ENCODE measurements at regions not wholly inside any gene's neighbourhood (a gene's known extent, or its start where the extent isn't known, plus 50 kb on each side); places are given as distances from the start of the nearest gene placed in this dataset.

DNA sequence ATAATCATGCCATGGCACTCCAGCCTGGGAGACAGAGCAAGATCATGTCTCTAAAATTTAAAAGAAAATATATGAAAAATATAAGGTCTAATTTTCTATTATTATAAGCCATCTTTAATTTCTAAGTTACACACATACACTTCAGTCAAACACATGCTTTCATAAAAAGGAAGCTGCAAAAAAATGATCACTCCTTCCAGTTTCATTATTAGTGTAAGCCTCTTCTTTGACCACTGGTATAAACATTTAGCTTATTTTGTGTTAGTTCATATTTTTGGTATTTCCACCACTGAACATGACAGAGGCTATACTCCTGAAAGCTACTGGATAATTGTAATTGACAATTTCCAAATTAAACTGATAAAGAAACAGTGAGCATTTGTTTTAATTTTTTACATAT is 163.3 kb upstream of the USP38 start:
- TF ChIP-seq FOXK2 (IDR thresholded peaks at IDR 0.05) (no peak), POLR2A (IDR thresholded peaks at IDR 0.05; ENCODE audit: low read depth, low read length) (no peak)
- TF ChIP-seq, protein P1, sequence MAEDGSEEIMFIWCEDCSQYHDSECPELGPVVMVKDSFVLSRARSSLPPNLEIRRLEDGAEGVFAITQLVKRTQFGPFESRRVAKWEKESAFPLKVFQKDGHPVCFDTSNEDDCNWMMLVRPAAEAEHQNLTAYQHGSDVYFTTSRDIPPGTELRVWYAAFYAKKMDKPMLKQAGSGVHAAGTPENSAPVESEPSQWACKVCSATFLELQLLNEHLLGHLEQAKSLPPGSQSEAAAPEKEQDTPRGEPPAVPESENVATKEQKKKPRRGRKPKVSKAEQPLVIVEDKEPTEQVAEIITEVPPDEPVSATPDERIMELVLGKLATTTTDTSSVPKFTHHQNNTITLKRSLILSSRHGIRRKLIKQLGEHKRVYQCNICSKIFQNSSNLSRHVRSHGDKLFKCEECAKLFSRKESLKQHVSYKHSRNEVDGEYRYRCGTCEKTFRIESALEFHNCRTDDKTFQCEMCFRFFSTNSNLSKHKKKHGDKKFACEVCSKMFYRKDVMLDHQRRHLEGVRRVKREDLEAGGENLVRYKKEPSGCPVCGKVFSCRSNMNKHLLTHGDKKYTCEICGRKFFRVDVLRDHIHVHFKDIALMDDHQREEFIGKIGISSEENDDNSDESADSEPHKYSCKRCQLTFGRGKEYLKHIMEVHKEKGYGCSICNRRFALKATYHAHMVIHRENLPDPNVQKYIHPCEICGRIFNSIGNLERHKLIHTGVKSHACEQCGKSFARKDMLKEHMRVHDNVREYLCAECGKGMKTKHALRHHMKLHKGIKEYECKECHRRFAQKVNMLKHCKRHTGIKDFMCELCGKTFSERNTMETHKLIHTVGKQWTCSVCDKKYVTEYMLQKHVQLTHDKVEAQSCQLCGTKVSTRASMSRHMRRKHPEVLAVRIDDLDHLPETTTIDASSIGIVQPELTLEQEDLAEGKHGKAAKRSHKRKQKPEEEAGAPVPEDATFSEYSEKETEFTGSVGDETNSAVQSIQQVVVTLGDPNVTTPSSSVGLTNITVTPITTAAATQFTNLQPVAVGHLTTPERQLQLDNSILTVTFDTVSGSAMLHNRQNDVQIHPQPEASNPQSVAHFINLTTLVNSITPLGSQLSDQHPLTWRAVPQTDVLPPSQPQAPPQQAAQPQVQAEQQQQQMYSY (CRISPR knock-in tag; IDR thresholded peaks at IDR 0.05) = no peak
- TF ChIP-seq, protein P2, sequence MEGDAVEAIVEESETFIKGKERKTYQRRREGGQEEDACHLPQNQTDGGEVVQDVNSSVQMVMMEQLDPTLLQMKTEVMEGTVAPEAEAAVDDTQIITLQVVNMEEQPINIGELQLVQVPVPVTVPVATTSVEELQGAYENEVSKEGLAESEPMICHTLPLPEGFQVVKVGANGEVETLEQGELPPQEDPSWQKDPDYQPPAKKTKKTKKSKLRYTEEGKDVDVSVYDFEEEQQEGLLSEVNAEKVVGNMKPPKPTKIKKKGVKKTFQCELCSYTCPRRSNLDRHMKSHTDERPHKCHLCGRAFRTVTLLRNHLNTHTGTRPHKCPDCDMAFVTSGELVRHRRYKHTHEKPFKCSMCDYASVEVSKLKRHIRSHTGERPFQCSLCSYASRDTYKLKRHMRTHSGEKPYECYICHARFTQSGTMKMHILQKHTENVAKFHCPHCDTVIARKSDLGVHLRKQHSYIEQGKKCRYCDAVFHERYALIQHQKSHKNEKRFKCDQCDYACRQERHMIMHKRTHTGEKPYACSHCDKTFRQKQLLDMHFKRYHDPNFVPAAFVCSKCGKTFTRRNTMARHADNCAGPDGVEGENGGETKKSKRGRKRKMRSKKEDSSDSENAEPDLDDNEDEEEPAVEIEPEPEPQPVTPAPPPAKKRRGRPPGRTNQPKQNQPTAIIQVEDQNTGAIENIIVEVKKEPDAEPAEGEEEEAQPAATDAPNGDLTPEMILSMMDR (IDR thresholded peaks at IDR 0.05 in 2 of 3, conservative IDR thresholded peaks at IDR 0.05 in 1 of 3; ENCODE audit: control insufficient read depth in 2 of 3, extremely low read depth in 1 of 3, insufficient read depth in 1 of 3, low read depth in 3 of 3, low read length in 3 of 3) = no peak
- TF ChIP-seq, protein P3, sequence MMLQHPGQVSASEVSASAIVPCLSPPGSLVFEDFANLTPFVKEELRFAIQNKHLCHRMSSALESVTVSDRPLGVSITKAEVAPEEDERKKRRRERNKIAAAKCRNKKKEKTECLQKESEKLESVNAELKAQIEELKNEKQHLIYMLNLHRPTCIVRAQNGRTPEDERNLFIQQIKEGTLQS (IDR thresholded peaks at IDR 0.05; ENCODE audit: borderline replicate concordance, extremely low read depth, low read depth, low read length) = no peak
- TF ChIP-seq, protein P4, sequence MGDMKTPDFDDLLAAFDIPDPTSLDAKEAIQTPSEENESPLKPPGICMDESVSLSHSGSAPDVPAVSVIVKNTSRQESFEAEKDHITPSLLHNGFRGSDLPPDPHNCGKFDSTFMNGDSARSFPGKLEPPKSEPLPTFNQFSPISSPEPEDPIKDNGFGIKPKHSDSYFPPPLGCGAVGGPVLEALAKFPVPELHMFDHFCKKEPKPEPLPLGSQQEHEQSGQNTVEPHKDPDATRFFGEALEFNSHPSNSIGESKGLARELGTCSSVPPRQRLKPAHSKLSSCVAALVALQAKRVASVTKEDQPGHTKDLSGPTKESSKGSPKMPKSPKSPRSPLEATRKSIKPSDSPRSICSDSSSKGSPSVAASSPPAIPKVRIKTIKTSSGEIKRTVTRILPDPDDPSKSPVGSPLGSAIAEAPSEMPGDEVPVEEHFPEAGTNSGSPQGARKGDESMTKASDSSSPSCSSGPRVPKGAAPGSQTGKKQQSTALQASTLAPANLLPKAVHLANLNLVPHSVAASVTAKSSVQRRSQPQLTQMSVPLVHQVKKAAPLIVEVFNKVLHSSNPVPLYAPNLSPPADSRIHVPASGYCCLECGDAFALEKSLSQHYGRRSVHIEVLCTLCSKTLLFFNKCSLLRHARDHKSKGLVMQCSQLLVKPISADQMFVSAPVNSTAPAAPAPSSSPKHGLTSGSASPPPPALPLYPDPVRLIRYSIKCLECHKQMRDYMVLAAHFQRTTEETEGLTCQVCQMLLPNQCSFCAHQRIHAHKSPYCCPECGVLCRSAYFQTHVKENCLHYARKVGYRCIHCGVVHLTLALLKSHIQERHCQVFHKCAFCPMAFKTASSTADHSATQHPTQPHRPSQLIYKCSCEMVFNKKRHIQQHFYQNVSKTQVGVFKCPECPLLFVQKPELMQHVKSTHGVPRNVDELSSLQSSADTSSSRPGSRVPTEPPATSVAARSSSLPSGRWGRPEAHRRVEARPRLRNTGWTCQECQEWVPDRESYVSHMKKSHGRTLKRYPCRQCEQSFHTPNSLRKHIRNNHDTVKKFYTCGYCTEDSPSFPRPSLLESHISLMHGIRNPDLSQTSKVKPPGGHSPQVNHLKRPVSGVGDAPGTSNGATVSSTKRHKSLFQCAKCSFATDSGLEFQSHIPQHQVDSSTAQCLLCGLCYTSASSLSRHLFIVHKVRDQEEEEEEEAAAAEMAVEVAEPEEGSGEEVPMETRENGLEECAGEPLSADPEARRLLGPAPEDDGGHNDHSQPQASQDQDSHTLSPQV (IDR thresholded peaks at IDR 0.05) = no peak
- TF ChIP-seq, protein P5, sequence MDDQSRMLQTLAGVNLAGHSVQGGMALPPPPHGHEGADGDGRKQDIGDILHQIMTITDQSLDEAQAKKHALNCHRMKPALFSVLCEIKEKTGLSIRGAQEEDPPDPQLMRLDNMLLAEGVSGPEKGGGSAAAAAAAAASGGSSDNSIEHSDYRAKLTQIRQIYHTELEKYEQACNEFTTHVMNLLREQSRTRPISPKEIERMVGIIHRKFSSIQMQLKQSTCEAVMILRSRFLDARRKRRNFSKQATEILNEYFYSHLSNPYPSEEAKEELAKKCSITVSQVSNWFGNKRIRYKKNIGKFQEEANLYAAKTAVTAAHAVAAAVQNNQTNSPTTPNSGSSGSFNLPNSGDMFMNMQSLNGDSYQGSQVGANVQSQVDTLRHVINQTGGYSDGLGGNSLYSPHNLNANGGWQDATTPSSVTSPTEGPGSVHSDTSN (IDR thresholded peaks at IDR 0.05; ENCODE audit: insufficient replicate concordance, low read depth, low read length) = no peak
